ENCODE measurements at regions not wholly inside any gene's neighbourhood (a gene's known extent, or its start where the extent isn't known, plus 50 kb on each side); places are given as distances from the start of the nearest gene placed in this dataset.

GRCh38 chr3:190785047-190785446, 77.4 kb downstream of the GMNC start:
- TF ChIP-seq EP300 (IDR thresholded peaks at IDR 0.05; ENCODE audit: borderline replicate concordance) (no peak), EGR1 (IDR thresholded peaks at IDR 0.05) (no peak), TEAD4 (IDR thresholded peaks at IDR 0.05) (no peak), TAF1 (IDR thresholded peaks at IDR 0.05; ENCODE audit: low read depth) (no peak), FOXM1 (IDR thresholded peaks at IDR 0.05; ENCODE audit: borderline replicate concordance, low read depth) (no peak), CREB1 (IDR thresholded peaks at IDR 0.05; ENCODE audit: low read depth) (no peak), MAX (IDR thresholded peaks at IDR 0.05) (no peak), REST (IDR thresholded peaks at IDR 0.05; ENCODE audit: low read depth) (no peak), CEBPB (IDR thresholded peaks at IDR 0.05) (no peak)

All from Ishikawa (cell line).